H4 (cell line): ENCODE measurements at regions not wholly inside any gene's neighbourhood (a gene's known extent, or its start where the extent isn't known, plus 50 kb on each side); places are given as distances from the start of the nearest gene placed in this dataset.
A peak's percentile ranks its signal among the peaks of the same experiment; 100 is the strongest.
"Not testable (repeated sequence)": the region's sequence is repeated elsewhere in the genome, so short reads cannot be mapped to it uniquely, and the experiment has no call there.

Experiments used
- DNase-seq: peaks from one replicate; pipeline ENCODE4 v3.0.0-alpha.2; 2015; ENCODE audit warnings: low spot score

DNA sequence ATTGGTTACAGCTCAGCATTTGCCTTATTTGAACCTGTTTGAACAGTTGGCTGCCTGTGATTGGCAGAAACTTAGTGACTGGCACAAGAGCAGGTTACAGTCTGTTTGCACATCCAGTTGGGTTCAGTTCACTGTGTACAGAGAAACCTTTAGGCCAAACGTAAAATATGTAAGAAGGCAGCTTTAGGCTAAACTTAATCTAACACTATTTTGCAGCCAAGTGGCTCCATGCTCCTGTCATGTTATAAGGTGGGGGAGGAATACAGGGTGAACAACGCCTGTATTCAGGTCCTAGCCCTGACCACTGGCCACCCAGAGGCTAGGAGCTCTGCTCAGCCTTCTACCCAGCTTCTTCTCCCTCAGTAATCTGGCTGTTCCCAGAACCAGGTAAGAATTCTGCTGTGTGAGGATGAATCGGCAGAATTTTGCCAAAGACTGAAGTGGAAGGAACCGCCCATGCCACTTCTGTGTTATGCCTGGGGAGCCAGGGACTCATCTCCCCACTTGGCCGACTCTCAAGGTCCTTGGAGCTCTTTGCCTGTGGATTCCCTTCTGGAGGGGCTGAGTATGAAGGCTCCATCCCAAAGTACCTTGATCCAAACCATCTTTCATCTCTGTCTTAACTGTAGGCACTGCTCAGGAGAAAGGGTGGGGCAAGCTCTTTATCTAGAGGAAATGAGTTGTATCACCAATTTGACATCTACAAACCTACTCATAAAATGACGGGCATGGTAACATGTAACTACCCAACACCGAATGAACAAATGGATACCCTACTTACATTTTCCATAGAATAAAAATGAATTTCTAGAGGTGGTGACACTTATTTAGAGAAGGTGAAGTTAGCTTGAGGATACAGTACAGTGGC lies 164.4 kb upstream of the NAMPT start:
- peak; percentile 32 for DNase-seq

DNA sequence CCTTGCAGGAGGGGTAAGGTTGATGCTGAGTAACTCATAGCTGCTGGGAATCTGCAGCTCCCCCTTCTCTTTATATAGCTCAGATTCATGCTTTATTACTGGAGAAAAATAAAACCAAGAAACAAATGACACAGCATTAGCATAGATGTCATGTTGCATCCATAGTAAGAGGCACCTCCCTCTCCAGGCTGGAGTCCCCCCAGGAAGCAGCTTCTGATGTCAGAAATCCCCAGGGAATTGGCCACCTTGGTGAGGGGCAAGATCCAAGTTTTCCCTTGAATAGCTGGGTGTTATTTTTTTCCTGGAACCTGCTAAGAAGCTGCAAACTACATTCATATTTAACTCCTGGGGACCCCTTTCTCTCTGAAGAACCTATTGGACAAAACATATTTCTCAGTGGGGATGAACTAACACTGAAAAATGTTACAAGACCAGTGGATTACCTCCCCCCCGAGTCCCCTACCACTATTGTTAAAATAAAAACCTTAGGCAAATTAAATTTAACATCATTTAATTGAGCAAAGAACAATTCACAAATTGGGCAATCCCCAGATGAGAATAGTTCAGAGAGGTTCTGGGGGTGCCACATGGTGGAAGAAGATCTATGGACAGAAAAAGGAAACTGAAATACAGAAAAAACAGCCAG lies 163.7 kb upstream of the NAMPT start:
- DNase-seq: no peak

DNA sequence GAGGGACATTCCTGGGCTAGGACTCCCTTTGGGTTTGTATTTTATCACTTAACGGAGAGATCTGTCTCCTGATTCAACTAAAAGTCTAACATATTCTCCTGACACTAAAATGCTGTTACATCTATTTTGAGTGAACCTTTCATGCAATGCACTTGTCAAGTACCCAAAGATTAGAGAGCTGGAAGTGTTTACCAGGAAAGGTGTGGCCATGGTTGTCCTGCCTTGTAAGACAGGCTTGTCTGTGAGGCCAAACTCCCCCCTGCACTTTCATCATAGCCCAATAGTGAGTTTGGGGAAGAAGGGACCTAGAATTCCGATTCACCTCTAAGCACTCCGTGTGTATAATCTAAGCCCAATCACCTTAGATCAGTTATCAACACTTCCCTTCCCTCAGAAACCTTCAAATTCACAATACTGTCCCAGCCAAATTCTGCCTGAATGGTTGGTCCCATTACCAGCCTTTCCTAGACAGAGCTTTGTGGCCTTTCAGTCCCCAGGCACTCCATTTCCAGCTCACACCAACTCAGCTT lies 162.6 kb upstream of the NAMPT start:
- no peak for DNase-seq

DNA sequence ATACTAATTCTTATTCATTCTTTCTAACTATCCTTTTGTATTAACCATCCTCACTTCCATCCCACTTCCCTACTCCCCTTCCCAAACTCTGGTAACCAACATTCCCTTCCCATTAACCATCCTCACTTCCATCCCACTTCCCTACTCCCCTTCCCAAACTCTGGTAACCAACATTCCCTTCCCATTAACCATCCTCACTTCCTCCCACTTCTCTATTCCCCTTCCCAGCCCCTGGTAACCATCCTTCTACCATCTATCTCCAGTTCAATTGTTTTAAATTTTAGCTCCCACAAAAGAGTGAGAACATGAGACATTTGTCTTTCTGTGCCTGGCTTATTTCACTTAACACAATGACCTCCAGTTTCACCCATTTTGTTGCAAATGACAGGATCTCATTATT lies 160.6 kb upstream of the NAMPT start:
- not testable (repeated sequence) for DNase-seq

DNA sequence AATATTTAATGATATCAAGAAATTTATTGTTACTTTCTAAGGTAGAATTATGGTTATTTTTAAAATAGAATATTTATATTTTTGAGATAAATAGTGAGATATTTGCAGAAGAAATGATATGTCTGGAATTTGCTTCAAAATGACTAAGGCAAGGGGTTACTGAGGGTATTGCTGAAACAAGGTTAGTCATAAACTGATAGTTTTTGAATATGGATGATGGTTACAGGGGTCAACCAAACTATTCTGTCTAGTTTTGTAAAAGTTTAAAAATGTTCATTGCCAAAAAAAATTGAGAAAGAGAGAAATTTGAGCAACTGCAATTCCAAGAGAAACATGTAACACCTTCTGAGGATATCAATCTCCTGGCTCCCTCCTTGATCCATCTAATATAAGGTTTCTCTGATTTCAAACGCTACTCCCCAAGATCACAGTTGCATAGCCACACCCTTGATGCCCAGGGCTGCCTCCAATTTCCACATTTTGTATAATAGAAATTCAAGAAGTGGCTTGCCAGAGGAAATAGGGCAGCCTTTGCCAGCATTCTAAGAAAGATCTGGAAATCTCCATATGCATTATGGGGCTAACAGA lies 159.4 kb upstream of the NAMPT start:
- no peak for DNase-seq

DNA sequence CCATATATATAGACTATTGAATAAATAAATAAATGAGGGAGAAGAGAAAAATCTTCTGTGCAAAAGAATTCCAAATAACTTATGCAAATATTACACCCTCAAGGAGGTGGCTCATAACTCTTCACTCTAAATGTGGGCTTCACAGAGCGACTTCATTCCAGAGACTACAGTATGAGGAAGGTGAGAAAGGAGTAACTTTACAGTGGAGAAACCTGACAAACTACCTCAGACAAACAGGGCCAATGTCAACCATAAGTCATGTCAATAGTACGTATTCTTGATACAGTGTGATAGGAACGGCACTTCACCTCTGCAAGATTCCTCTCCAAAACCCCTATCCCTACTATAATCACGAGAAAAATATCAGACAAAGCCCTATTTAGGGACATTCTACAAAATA lies 158.4 kb upstream of the NAMPT start:
- no peak for DNase-seq

DNA sequence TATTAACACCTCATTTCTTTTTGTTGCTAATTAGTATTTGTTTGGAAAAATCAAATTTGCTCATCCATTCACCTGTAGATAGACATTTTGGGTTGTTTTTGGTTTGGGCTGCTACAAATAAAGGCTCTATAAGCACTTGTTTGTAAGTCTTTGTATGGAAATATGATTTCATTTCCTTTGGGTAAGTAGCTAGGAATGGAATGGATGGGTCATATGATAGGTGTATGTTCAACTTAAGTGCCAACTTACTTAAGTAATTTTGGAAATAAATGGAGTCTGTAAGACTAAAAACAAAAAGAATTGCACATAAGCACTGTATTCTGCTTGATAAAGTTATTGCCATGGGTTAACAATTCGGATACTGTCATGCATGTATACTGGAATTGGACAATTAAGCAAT lies 157.7 kb upstream of the NAMPT start:
- no peak for DNase-seq

DNA sequence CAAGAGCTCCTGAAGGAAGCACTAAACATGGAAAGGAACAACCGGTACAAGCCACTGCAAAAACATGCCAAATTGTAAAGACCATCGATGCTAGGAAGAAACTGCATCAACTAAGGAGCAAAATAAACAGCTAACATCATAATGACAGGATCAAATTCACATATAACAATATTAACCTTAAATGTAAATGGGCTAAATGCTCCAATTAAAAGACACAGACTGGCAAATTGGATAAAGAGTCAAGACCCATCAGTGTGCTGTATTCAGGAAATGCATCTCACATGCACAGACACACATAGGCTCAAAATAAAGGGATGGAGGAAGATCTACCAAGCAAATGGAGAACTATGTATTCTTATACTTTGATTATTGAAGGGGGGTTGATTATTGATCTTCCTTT lies 156.6 kb upstream of the NAMPT start:
- not testable (repeated sequence) for DNase-seq

DNA sequence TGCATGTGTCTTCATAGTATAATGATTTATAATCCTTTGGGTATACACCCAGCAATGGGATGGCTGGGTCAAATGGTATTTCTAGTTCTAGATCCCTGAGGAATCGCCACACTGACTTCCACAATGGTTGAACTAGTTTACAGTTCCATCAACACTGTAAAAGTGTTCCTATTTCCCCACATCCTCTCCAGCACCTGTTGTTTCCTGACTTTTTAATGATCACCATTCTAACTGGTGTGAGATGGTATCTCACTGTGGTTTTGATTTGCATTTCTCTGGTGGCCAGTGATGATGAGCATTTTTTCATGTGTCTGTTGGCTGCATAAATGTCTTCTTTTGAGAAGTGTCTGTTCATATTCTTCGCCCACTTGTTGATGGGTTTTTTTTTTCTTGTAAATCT lies 152.2 kb upstream of the NAMPT start:
- DNase-seq: not testable (repeated sequence)

DNA sequence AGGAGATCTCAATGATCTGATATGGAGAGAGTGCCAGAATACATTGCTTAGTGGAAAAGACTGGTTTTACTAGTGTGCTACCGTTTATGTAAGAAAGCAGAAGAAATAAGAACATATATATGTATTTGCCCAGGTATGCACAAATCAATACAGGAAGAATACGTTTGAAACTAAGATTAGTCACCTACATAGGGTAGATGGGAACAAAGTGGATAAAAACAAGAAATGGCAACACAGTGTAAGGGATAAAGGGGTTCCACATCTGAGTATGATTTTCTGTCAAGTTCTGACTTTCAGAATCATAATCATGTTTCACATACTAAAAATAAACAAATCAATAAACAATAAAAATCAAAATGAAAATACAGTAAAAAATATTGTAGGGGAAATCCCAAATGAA lies 148.6 kb upstream of the NAMPT start:
- no peak for DNase-seq

DNA sequence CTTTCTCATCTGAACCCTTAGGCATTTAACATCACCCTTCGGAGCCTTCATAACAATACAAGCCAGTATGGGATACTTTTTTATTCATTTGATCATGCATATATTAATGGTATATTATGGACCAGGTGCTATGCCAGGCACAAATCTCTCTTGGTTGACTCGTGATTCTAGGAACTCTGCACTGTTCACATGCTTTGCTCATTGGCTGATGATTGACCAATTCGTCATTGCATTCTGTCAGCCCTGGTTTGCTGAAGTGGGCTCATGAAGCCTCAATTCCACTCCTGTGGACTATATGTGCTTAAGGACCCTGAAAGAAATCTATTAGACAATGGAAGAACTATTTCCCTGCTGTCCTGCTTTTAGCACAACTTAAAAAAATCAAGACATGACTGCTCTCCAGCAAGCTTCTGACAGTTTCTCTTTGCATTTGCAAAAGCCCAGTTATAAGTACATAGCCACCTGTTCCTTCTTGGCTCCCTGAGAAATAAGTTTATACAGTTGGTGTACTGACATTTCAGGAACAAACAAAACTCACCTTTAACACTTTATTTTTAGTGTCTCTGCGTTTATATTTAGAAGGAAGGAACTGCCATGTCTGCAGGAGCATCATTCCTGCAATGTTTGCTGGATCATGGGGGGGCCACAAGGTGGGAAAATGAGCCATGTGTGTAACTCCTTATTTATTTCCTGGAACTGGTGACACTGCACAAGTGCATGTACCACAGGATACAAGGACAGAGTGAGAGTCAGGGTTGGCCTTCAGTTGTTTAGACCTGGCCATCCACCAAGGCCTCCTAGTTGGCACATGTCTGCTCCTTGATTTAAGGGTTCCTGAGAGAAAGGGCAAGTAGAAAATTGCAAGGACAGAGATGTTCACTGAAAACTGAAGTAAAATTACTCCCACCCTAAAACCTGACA lies 146.0 kb upstream of the NAMPT start:
- DNase-seq: no peak

DNA sequence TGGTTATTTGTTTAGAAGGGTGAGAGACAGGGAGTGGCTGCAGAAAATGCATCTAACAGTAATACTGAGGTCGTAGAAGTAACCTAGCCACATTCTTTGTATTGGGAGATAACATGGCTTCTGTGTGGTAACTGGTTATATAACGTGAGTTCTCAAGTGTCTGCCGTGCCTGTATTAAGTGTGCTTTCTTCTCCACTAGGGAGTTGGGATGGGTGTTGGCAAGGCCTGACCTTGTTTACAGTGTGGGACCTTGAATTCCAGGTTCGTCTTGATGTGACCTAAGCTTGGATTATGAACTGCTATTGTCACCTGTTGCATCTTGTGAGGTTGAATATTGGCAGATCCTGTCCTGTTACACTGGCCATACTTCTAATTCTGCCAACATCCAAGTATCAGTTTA lies 145.3 kb upstream of the NAMPT start:
- DNase-seq: no peak

DNA sequence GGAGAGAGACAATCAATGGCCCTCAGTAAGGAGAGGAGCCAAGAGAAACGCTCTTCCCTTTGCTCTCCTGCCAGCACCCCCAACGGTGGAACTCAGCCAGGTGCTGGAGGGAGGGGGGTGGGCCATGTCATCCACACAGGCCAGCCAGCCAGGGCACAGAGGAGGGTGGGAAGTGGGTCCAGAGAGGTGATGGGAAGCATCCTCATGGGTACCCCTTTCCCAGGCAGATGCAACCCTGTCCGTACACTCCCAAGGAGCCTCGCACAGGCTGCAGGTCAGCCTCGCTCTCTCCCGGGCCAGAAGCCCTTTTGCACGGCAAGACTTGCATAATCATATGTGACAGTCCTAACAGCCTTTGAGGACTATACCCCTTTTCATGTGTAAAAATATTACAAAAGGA lies 142.0 kb upstream of the NAMPT start:
- no peak for DNase-seq

DNA sequence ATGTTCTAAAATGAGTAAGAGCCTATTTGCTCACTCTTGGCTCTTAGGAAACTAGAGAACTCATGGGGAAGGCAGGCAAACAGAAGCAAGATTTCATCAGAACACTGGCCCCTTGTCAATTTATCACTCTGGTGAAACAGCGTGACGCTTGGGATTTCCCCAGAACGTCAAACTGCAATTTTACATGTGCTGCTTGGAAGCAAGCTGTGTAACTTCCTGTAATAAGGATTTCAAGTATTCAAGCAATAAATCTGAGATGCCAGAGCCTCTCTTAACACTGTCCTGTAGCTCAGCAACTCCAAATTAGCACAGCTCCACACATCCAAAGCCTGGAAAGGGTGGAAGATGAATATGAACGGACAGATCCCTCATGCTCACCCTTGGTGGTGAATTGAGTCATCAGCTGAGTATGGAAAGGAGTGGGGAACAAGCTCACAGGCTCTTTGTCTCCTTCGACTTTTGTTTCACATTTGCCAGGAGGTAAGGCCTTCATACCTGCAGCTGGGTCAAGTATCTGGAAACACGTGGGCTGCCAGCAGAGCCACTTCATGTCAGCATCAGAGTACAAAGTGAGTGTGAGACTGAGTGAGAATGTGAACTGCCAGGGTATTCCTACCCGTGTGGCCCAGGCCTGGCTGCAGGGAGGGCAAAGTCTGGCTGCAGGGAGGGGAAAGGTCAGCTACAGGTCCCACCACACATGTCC lies 140.4 kb upstream of the NAMPT start:
- peak; percentile 87 for DNase-seq

DNA sequence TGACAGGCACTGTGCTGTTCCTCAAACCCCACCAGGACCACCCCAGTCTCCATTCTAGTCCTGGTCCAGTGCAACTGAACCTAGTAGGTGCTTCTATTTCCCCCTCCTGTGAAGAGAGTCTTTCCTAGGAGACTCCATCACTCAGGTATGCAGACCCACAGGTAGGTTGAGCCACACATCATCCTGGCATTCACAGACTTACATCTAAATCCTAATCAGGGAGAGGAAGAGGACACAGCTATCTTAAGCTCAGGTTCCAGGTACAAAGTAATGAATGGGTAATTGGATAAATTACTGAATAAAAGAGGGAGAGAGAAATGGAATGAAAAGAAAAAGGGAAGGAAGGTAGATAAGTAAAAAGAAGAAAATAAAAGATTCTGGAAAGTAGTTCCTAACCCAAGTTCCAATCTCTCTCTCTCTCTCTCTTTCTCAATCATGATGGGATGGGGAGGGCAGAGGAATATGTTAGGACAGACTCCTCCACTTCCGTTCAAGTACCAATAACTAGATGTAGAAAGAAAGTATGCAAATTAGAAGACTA lies 139.8 kb upstream of the NAMPT start:
- DNase-seq: no peak

DNA sequence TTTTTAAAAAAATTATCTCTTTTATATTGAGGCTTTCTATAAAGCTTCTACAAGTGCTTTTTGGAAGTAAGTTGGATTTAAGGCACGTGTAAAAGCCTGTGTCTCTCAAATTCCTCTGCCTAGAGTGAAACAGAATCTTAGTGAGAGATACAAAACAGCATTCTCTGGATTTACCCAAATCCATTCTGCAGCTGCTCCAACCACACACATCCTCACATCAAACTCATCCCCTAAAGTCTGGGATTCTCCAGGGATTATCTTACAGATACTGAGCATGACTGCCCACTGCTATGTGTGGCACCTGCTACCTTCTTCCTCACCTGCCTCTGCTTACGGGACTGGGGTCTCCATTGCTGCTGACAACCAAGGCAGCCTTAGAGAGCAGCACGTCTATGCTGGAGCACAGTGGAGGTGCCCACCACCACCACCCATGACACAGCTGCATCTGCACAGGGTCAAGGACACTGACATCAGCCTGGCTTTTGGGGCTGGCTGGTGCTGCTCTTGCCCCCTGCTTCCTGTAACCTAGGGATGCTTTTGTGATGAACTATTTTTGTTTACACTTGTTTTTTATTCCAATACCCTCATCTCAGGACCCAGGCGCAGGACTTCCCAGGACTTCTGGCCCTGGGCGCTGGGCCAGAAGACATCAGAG lies 139.2 kb upstream of the NAMPT start:
- no peak for DNase-seq

DNA sequence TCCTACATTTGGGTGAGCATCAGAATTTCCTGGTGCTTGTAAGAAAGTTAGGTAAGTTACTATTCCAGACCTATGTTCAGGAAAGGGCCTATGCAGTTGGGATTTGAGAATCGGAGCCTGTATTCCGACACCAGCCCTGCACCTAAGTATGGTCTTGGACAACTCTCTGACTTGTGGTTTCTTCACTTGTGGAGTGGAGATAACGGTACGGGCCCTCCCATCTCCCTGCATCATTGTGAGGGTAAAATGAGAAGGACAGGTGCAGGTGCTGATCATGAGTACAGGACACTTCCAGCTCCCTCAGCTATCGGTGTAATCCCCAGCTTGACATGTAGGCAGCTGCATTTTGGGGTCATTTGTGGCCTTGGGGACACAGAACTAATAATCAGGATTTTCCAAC lies 138.3 kb upstream of the NAMPT start:
- no peak for DNase-seq

DNA sequence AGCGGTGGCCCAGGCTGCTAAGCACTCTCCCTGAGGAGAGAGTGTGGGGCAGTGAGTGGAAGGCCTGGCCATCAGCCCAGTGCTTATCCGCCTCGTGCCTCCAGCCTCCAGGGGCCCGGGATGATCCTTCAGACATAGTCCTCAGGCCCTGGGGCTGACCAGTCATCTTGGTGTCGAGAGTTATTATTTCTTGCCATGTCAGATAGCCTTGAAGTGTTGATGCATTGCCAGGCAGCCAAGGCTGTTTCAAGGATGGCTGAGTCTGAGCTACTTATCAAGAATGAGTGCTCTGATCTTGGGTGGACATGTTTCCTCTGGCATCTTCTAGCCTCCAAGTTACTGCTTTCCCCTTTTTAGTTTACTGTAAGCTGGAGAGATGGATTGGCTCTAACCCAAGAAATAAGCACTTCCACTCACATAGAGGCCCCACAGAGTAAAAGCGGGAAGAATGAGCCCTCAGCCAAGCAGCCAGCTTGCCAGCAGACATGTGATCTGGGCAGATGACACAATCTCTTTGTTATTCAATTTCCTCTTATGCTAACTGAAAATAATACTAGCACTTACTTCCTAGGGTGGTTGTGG lies 136.5 kb upstream of the NAMPT start:
- DNase-seq: peak; percentile 71

DNA sequence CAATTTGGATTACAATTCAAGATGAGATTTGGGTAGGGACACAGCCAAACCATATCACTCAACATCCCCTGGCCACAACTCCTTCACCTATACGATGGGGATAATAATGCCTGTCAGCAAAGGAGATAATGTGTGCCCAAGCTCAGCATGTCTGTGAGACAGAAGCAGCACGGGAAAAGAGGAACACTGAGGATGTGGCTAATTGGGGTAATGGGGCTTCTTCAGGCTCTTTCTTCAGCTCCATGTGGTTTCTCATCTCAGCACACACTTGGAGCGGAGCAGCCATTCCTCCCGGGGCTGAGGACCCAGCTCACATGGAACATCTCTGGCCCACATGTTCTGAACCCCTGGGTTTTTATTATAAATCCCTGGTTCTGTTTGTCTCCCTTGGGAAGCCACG lies 136.0 kb upstream of the NAMPT start:
- DNase-seq: no peak

DNA sequence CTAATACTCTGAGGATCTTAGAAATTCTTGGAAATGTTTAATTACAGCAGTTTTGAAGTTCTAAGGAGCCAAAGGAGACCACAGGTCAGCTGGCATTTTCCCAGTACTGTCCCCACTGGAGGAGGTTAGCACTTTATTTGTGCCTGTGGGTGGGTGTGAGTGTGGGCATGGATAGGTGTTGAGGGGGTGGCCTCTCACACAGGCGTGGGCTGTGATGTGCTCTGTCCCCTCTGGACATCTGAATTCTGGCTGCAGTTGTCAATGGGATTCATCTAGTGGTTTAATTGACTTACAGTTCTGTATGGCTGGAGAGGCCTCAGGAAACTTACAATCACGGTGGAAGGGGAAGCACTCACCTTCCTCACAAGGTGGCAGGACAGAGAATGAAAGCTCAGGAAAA lies 135.4 kb upstream of the NAMPT start:
- no peak for DNase-seq
